MCF 10A (cell line): ENCODE measurements at regions not wholly inside any gene's neighbourhood (a gene's known extent, or its start where the extent isn't known, plus 50 kb on each side); places are given as distances from the start of the nearest gene placed in this dataset.

Experiments used
- BruUV-seq: library from RNA; stranded (reverse); fragments of 400-500 nt; replicated peaks from 2 replicates; lab custom pipeline; 2021; lab: Mats Ljungman, UMichigan
- CTCF ChIA-PET: fragments of 300-600 bp; sonication (Branson Sonifier 250); formaldehyde crosslinking; extraction: SDS; loops from one replicate; lab custom pipeline; 2021; ENCODE audit warnings: antibody characterized with exemption, inconsistent platforms; lab: Yijun Ruan, JAX
- POLR2A ChIA-PET: fragments of 300-600, 350-650 bp; sonication (Branson Sonifier 250); formaldehyde crosslinking; extraction: SDS; loops from one replicate; lab custom pipeline; 2020; ENCODE audit warnings: antibody characterized with exemption, inconsistent platforms; lab: Yijun Ruan, JAX
- DNase-seq: peaks from one replicate; pipeline ENCODE4 v3.0.0-alpha.2; 2018; ENCODE audit not compliant: unreplicated experiment
- H3K27ac Mint-ChIP-seq: one replicate; pipeline ENCODE4 v1.8.0; 2022; ENCODE audit warnings: mild to moderate bottlenecking, low read depth, mixed read lengths; ENCODE audit not compliant: unreplicated experiment
- H3K27me3 Mint-ChIP-seq: one replicate; pipeline ENCODE4 v1.8.0; 2022; ENCODE audit warnings: mixed read lengths; ENCODE audit not compliant: insufficient read depth, unreplicated experiment
- H3K36me3 Mint-ChIP-seq: one replicate; pipeline ENCODE4 v1.8.0; 2022; ENCODE audit warnings: mild to moderate bottlenecking, moderate library complexity, mixed read lengths; ENCODE audit not compliant: insufficient read depth, unreplicated experiment
- H3K4me1 Mint-ChIP-seq: one replicate; pipeline ENCODE4 v1.8.0; 2022; ENCODE audit warnings: mixed read lengths; ENCODE audit not compliant: insufficient read depth, unreplicated experiment
- H3K4me3 Mint-ChIP-seq: one replicate; pipeline ENCODE4 v1.8.0; 2022; ENCODE audit warnings: mild to moderate bottlenecking, moderate library complexity, mixed read lengths; ENCODE audit not compliant: unreplicated experiment
- H3K9me3 Mint-ChIP-seq: one replicate; pipeline ENCODE4 v1.8.0; 2022; ENCODE audit warnings: mixed read lengths; ENCODE audit not compliant: unreplicated experiment
- intact Hi-C: fragments of 100-400 bp; cut with micrococcal nuclease; formaldehyde crosslinking; loops from 2 replicates; pipeline ENCODE4 v1.14.1; 2022
- TF ChIP-seq, protein P1 (sequence below): fragments of 200-600 bp; IDR thresholded peaks from one replicate; pipeline ENCODE4 v1.8.0; 2022; ENCODE audit warnings: antibody characterized with exemption, mild to moderate bottlenecking; ENCODE audit not compliant: unreplicated experiment

DNA sequence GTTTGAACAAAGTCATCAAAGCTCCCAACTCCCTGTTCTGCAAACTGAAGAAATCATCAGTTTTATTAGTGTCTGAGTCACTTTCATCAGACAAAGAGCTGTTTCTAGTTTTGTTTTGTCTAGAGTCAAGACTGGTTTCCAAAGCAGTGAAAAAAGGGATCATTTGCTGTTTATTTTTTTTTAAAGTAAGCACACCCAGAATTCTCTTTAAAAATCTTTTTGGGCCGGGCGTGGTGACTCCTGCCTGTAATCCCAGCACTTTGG, 972.0 kb upstream of the CELF2 start:
- DNase-seq: no peak
- peaks cover 12% of the 10 kb centered on the region for H3K9me3 Mint-ChIP-seq
- POLR2A ChIA-PET: no interaction called here
- H3K27me3 Mint-ChIP-seq: no peaks in the 10 kb centered on the region
- intact Hi-C loops: no loop called here
- H3K27ac Mint-ChIP-seq: peak overlapping the region; percentile 69
- no TSS peak for BruUV-seq
- H3K36me3 Mint-ChIP-seq: no peaks in the 10 kb centered on the region
- TF ChIP-seq, protein P1, sequence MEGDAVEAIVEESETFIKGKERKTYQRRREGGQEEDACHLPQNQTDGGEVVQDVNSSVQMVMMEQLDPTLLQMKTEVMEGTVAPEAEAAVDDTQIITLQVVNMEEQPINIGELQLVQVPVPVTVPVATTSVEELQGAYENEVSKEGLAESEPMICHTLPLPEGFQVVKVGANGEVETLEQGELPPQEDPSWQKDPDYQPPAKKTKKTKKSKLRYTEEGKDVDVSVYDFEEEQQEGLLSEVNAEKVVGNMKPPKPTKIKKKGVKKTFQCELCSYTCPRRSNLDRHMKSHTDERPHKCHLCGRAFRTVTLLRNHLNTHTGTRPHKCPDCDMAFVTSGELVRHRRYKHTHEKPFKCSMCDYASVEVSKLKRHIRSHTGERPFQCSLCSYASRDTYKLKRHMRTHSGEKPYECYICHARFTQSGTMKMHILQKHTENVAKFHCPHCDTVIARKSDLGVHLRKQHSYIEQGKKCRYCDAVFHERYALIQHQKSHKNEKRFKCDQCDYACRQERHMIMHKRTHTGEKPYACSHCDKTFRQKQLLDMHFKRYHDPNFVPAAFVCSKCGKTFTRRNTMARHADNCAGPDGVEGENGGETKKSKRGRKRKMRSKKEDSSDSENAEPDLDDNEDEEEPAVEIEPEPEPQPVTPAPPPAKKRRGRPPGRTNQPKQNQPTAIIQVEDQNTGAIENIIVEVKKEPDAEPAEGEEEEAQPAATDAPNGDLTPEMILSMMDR: no peak
- H3K4me3 Mint-ChIP-seq: no peak overlapping the region
- H3K4me1 Mint-ChIP-seq: no peaks in the 10 kb centered on the region
- CTCF ChIA-PET: interaction anchor here (0.5 kb wide), 1 partner anchor 493 kb away, joined by 3 read pairs; no protein-coding TSS in a partner anchor

DNA sequence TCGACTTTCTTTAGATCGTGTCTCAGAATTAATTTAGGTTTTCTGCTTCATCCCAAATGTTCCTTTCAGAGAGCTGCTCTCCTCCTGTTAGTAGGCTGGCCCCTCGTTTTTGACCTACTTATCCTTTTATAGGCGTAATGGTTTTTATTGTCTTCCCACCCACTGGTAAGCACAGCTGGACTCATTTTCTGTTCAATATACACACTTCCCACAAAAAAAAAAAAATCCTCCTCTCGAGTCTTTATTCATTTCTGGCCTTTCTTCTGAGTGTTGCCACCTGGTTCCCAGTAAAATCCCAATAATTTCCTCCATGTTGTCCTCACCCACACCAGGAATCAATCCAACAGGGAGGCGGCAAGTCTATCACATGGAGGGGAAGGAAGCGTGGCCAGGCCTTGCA, 970.2 kb upstream of the CELF2 start:
- no peak overlapping the region for H3K27ac Mint-ChIP-seq
- intact Hi-C loops: no loop called here
- no peak for DNase-seq
- POLR2A ChIA-PET: no interaction called here
- no peaks in the 10 kb centered on the region for H3K36me3 Mint-ChIP-seq
- no peak overlapping the region for H3K4me3 Mint-ChIP-seq
- H3K9me3 Mint-ChIP-seq: peaks cover 12% of the 10 kb centered on the region
- H3K4me1 Mint-ChIP-seq: no peaks in the 10 kb centered on the region
- CTCF ChIA-PET: no interaction called here
- TF ChIP-seq, protein P1: no peak
- no peaks in the 10 kb centered on the region for H3K27me3 Mint-ChIP-seq
- BruUV-seq: no TSS peak

DNA sequence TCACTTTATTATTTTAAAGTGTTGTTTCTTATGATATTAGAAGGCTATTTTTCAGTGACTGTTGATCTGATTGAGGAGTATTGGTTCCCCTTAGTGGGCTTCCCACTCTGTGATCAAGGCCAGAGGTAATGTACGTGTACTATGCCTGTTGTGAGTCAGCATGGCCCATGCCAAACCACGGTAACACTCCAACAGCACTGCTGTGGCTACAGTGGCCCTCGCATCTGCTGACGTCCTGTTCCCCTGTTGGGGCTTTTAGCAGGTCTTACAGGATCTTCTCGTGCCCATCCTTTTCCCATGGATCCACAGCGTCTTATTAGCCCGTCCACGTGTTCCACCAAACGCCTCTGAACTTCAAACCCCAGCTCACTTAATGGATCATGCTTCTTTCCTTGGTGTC, 964.6 kb upstream of the CELF2 start:
- intact Hi-C loops: no loop called here
- CTCF ChIA-PET: interaction anchor here (0.6 kb wide), 1 partner anchor 432 kb away, joined by 4 read pairs; no protein-coding TSS in a partner anchor
- BruUV-seq: no TSS peak
- H3K27ac Mint-ChIP-seq: no peak overlapping the region
- DNase-seq: no peak
- no peaks in the 10 kb centered on the region for H3K27me3 Mint-ChIP-seq
- no peaks in the 10 kb centered on the region for H3K9me3 Mint-ChIP-seq
- TF ChIP-seq, protein P1: no peak
- H3K4me3 Mint-ChIP-seq: no peak overlapping the region
- peaks cover 18% of the 10 kb centered on the region for H3K4me1 Mint-ChIP-seq
- POLR2A ChIA-PET: interaction anchor here (1.1 kb wide), 1 partner anchor 44 kb away, joined by 3 read pairs; no protein-coding TSS in a partner anchor
- H3K36me3 Mint-ChIP-seq: no peaks in the 10 kb centered on the region

DNA sequence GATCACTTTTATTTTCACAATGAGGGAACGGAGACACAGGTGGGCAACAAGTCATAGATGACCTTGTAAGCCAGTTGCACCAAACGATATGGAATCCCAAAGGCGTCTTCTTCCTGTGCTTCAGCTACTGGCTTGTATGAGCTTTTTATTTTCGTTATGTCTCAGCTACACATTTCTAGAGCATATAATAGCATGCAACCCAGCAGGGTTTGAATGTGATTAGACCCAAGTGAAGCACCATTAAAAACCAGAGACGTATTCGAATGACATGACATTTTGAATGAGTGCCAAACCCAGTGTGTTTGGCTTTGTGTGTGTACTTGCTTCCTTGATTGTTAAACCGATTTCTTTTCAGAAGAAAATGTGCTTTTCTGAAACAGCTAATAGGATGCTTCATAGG, 963.2 kb upstream of the CELF2 start:
- Mint-ChIP-seq H3K36me3 (no peaks in the 10 kb centered on the region), H3K4me1 (peaks cover 18% of the 10 kb centered on the region), H3K4me3 (no peak overlapping the region), H3K27ac (no peak overlapping the region), H3K27me3 (no peaks in the 10 kb centered on the region), H3K9me3 (no peaks in the 10 kb centered on the region)
- CTCF ChIA-PET: no interaction called here
- POLR2A ChIA-PET: interaction anchor here (1.1 kb wide), 1 partner anchor 46 kb away, joined by 3 read pairs; no protein-coding TSS in a partner anchor
- intact Hi-C loops: no loop called here
- no TSS peak for BruUV-seq
- DNase-seq: no peak
- TF ChIP-seq, protein P1: no peak
